ENCODE measurements at regions not wholly inside any gene's neighbourhood (a gene's known extent, or its start where the extent isn't known, plus 50 kb on each side); places are given as distances from the start of the nearest gene placed in this dataset.

- TF ChIP-seq CTCF (IDR thresholded peaks at IDR 0.05; ENCODE audit: insufficient read depth, low read depth, low read length) (no peak), EZH2 (IDR thresholded peaks at IDR 0.05; ENCODE audit: insufficient read depth, low read length) (no peak)
Observed at GRCh38 chr5:88488130-88488529, 219.5 kb upstream of the TMEM161B start.
